ENCODE measurements at regions not wholly inside any gene's neighbourhood (a gene's known extent, or its start where the extent isn't known, plus 50 kb on each side); places are given as distances from the start of the nearest gene placed in this dataset.
A peak's percentile ranks its signal among the peaks of the same experiment; 100 is the strongest.

- Histone ChIP-seq H2BK15ac (ENCODE audit: low read length) (no peak overlapping the region; the same call in 1 of the 2 replicates), H2AK5ac (ENCODE audit: low read depth, low read length) (no peak overlapping the region), H3K79me1 (ENCODE audit: low read depth, low read length) (no peaks in the 10 kb centered on the region), H2BK20ac (ENCODE audit: low read length) (no peak overlapping the region), H3K56ac (replicated peaks; ENCODE audit: insufficient read length, low read depth, low read length) (no peak overlapping the region), H2BK5ac (ENCODE audit: low read depth, low read length) (no peak overlapping the region), H4K5ac (ENCODE audit: insufficient read length, low read depth, low read length) (no peak overlapping the region), H2BK12ac (ENCODE audit: low read depth, low read length) (0 out of 2 replicates have a peak overlapping the region, but pooled peaks have one; percentile 2), H3K18ac (ENCODE audit: extremely low read depth, low read length) (no peak overlapping the region), H2AFZ (ENCODE audit: low read length) (no peak overlapping the region), H3K79me2 (ENCODE audit: control insufficient read depth in 1 of 2, insufficient read depth in 2 of 2, low read length in 2 of 2) (no peaks in the 10 kb centered on the region), H3K4me2 (ENCODE audit: insufficient read depth in 1 of 2, low read depth in 2 of 2, low read length in 2 of 2) (no peak overlapping the region), H3K4ac (replicated peaks; ENCODE audit: insufficient read length, low read depth, low read length) (no peak overlapping the region), H3K27ac (ENCODE audit: low read depth, low read length) (no peak overlapping the region), H3K14ac (ENCODE audit: insufficient read length) (no peak overlapping the region), H3K9ac (replicated peaks in 1 of 4; ENCODE audit: extremely low read depth in 1 of 4, low read depth in 3 of 4, low read length in 3 of 4) (no peak overlapping the region), H3K23ac (ENCODE audit: insufficient read length) (no peak overlapping the region), H3K9me3 (ENCODE audit: insufficient read depth in 2 of 2, low read depth in 1 of 2, low read length in 1 of 2) (no peaks in the 10 kb centered on the region), H3K4me3 (ENCODE audit: extremely low read depth in 1 of 4, insufficient read depth in 2 of 4, low read depth in 3 of 4, low read length in 4 of 4) (no peak overlapping the region), H4K8ac (ENCODE audit: extremely low read depth, insufficient read depth, low read length) (no peak overlapping the region), H4K91ac (replicated peaks; ENCODE audit: insufficient read length, low read length) (no peak overlapping the region), H3K27me3 (replicated peaks in 1 of 4; ENCODE audit: control insufficient read depth in 3 of 4, extremely low read depth in 1 of 4, insufficient read depth in 3 of 4, low read length in 3 of 4) (no peaks in the 10 kb centered on the region), H3K4me1 (replicated peaks in 1 of 4; ENCODE audit: control insufficient read depth in 3 of 4, insufficient read depth in 4 of 4, low read length in 3 of 4) (peaks cover 0 to 6% (median 0%) of the 10 kb centered on the region in 4 experiments; a peak in 2 of 7 replicates), H3K36me3 (ENCODE audit: control insufficient read depth in 2 of 4, insufficient read depth in 4 of 4, low read length in 3 of 4) (no peaks in the 10 kb centered on the region), H3K23me2 (ENCODE audit: low read depth, low read length) (no peaks in the 10 kb centered on the region), H2BK120ac (replicated peaks; ENCODE audit: low read depth, low read length) (no peak overlapping the region), H4K20me1 (replicated peaks in 1 of 2; ENCODE audit: control insufficient read depth in 1 of 2, insufficient read depth in 2 of 2, low read length in 2 of 2) (no peaks in the 10 kb centered on the region)
- ChIA-PET POLR2A (ENCODE audit: partially characterized antibody) (interaction anchor here (1.3 kb wide), 1 partner anchor 25 kb away, joined by 3 read pairs; no protein-coding TSS in a partner anchor), CTCF (ENCODE audit: partially characterized antibody) (interaction anchor here (0.6 to 1.8 kb wide), 3 partner anchors 14 to 90 kb away, joined by 5 to 9 read pairs (median 6); no protein-coding TSS in a partner anchor)
- no peak for FAIRE-seq
- DNase-seq (ENCODE audit: low read depth in 1 of 2, low spot score in 2 of 2), result no peak
- WGBS, 2 experiments (ENCODE audit: extremely low coverage in 1 of 2, insufficient coverage in 1 of 2, insufficient read length in 1 of 2, insufficient replicate concordance in 2 of 2, low coverage in 1 of 2, low lambda C conversion rate in 2 of 2, missing lambda C conversion rate in 1 of 2), result 83% methylated on average over 5 of the region's 5 CpGs; no CpG with 5 or more reads in 1 of the 2 experiments
- TF ChIP-seq TEAD4 (IDR thresholded peaks at IDR 0.05; ENCODE audit: low read depth, low read length) (no peak), RBBP5 (IDR thresholded peaks at IDR 0.05; ENCODE audit: borderline replicate concordance, low read depth, low read length) (no peak), CTBP2 (IDR thresholded peaks at IDR 0.05; ENCODE audit: borderline replicate concordance, insufficient read depth, insufficient read length, low read length) (no peak), SRF (IDR thresholded peaks at IDR 0.05; ENCODE audit: low read depth, low read length) (no peak), FOSL1 (IDR thresholded peaks at IDR 0.05; ENCODE audit: insufficient read depth, low read depth, low read length) (no peak), PHF8 (conservative IDR thresholded peaks at IDR 0.05; ENCODE audit: low read depth, low read length) (no peak), KDM5A (IDR thresholded peaks at IDR 0.05; ENCODE audit: low read length) (no peak), BCL11A (IDR thresholded peaks at IDR 0.05; ENCODE audit: low read depth in 2 of 2, low read length in 2 of 2) (no peak), RFX5 (IDR thresholded peaks at IDR 0.05; ENCODE audit: borderline replicate concordance, low read depth, low read length) (no peak), KDM1A (IDR thresholded peaks at IDR 0.05; ENCODE audit: borderline replicate concordance, low read length) (no peak), SIX5 (IDR thresholded peaks at IDR 0.05; ENCODE audit: low read depth, low read length) (no peak), SP2 (IDR thresholded peaks at IDR 0.05; ENCODE audit: low read length) (no peak), ATF3 (IDR thresholded peaks at IDR 0.05; ENCODE audit: insufficient read depth, low read depth, low read length) (no peak)
Observed at GRCh38 chr18:62450175-62450545, 72.7 kb upstream of the ZCCHC2 start.
